ENCODE measurements at regions not wholly inside any gene's neighbourhood (a gene's known extent, or its start where the extent isn't known, plus 50 kb on each side); places are given as distances from the start of the nearest gene placed in this dataset.

DNA sequence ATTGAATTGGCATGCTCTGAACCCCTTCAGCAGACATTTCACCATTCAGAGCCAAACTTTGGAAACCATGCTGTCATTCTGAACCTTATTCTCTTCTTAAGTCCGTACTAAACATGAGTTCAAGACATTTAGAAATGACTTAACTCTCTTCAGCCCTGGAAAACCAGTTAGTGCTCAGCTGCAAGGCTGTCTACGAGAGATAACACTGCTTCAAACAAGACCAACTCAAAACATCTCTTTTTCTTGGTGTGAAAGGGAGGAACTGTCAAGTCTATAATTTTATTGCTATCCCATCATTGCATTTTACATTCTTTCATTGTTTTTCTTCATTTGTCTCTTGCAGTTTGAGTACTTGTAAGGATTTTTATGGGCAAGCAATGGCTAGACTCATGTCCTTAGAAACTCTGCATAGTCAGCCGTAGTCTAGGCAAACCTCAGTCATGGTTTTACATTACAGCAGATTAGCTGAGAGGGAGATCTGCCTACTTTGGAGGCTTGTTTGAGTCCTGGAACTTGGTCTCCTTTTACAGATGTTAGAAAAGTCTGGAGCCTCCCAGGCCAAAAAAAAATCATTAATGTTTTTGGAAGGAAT, 120.6 kb upstream of the JADE1 start:
- dilution Hi-C loops (cut with MboI; ENCODE audit: extremely low pct_ligation_motif_present, low sequenced_read_pairs) = no loop called here
- Histone ChIP-seq H3K27ac (ENCODE audit: control insufficient read depth, insufficient read depth, low read length) (no peak overlapping the region), H3K9me1 (ENCODE audit: control insufficient read depth, extremely low read depth, insufficient read depth, low read length) (no peaks in the 10 kb centered on the region), H3K9ac (ENCODE audit: control insufficient read depth, extremely low read depth, insufficient read depth, low read length) (no peak overlapping the region), H3K36me3 (ENCODE audit: control insufficient read depth in 2 of 2, extremely low read depth in 1 of 2, insufficient read depth in 2 of 2, low read length in 2 of 2) (no peaks in the 10 kb centered on the region), H3K27me3 (ENCODE audit: control insufficient read depth, extremely low read depth, insufficient read depth, low read length) (no peaks in the 10 kb centered on the region), H2AFZ (ENCODE audit: control insufficient read depth, low read length) (no peak overlapping the region), H3K4me1 (ENCODE audit: control insufficient read depth, extremely low read depth, insufficient read depth, low read length) (no peaks in the 10 kb centered on the region), H3K4me3 (ENCODE audit: control insufficient read depth in 2 of 3, extremely low read depth in 1 of 3, insufficient read depth in 2 of 3, low read depth in 1 of 3, low read length in 3 of 3) (no peak overlapping the region), H3K79me2 (ENCODE audit: control insufficient read depth, insufficient read depth, low read length) (no peaks in the 10 kb centered on the region), H4K20me1 (ENCODE audit: control insufficient read depth, extremely low read depth, insufficient read depth, low read length) (no peaks in the 10 kb centered on the region), H3K4me2 (ENCODE audit: control insufficient read depth, extremely low read depth, insufficient read depth, low read depth, low read length) (no peak overlapping the region), H3K9me3 (ENCODE audit: control insufficient read depth, low read depth, low read length) (peaks cover 6% of the 10 kb centered on the region)
- DNase-seq (ENCODE audit: low read depth, low spot score) = no peak
- TF ChIP-seq, protein P1, sequence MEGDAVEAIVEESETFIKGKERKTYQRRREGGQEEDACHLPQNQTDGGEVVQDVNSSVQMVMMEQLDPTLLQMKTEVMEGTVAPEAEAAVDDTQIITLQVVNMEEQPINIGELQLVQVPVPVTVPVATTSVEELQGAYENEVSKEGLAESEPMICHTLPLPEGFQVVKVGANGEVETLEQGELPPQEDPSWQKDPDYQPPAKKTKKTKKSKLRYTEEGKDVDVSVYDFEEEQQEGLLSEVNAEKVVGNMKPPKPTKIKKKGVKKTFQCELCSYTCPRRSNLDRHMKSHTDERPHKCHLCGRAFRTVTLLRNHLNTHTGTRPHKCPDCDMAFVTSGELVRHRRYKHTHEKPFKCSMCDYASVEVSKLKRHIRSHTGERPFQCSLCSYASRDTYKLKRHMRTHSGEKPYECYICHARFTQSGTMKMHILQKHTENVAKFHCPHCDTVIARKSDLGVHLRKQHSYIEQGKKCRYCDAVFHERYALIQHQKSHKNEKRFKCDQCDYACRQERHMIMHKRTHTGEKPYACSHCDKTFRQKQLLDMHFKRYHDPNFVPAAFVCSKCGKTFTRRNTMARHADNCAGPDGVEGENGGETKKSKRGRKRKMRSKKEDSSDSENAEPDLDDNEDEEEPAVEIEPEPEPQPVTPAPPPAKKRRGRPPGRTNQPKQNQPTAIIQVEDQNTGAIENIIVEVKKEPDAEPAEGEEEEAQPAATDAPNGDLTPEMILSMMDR (optimal IDR thresholded peaks at IDR 0.05 in 1 of 3, IDR thresholded peaks at IDR 0.05 in 1 of 3, conservative IDR thresholded peaks at IDR 0.05 in 1 of 3; ENCODE audit: extremely low read depth in 1 of 3, insufficient read depth in 2 of 3, low read length in 3 of 3) = no peak
- TF ChIP-seq EZH2 (IDR thresholded peaks at IDR 0.05; ENCODE audit: low read length) = no peak
- no peak for FAIRE-seq

DNA sequence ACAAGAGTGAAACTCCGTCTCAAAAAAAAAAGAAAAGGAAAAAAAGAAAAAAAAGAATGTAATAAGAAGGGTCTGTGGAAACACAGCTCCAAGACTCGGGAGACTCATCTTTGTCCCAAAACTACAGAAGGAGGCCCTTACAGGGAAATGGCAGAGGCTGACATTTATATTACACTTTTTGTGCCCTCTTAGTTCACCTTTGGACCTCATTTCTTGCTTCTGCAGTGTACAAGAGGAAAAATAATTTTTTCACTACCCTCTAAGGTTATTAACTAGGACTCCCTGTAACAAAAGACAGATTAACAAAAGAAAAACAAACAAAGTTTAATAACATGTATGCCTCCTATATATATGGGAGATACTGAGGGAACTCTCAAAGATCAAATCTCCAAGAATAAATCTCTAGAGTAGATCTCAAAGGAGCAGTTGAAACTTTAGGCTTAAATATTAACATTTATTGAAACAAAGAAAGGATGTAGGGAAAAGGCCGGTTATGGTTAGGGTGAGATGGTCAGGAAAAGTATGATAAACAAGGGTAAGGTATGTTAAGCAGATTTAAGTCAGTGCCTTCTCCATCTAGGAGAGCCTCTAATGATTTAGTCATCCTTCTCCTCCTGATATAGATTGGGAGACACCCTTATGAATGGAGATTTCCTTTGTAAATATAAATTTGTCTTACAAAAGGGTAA, 121.3 kb upstream of the JADE1 start:
- H3K9me3 ChIP-seq (ENCODE audit: control insufficient read depth, low read depth, low read length) = peaks cover 6% of the 10 kb centered on the region
- no peaks in the 10 kb centered on the region for H4K20me1 ChIP-seq (ENCODE audit: control insufficient read depth, extremely low read depth, insufficient read depth, low read length)
- no peak overlapping the region for H3K27ac ChIP-seq (ENCODE audit: control insufficient read depth, insufficient read depth, low read length)
- H3K9ac ChIP-seq (ENCODE audit: control insufficient read depth, extremely low read depth, insufficient read depth, low read length) = no peak overlapping the region
- H3K36me3 ChIP-seq (ENCODE audit: control insufficient read depth in 2 of 2, extremely low read depth in 1 of 2, insufficient read depth in 2 of 2, low read length in 2 of 2) = no peaks in the 10 kb centered on the region
- dilution Hi-C loops (cut with MboI; ENCODE audit: extremely low pct_ligation_motif_present, low sequenced_read_pairs) = no loop called here
- no peaks in the 10 kb centered on the region for H3K79me2 ChIP-seq (ENCODE audit: control insufficient read depth, insufficient read depth, low read length)
- H3K4me1 ChIP-seq (ENCODE audit: control insufficient read depth, extremely low read depth, insufficient read depth, low read length) = no peaks in the 10 kb centered on the region
- no peak overlapping the region for H3K4me2 ChIP-seq (ENCODE audit: control insufficient read depth, extremely low read depth, insufficient read depth, low read depth, low read length)
- no peaks in the 10 kb centered on the region for H3K27me3 ChIP-seq (ENCODE audit: control insufficient read depth, extremely low read depth, insufficient read depth, low read length)
- no peak overlapping the region for H2AFZ ChIP-seq (ENCODE audit: control insufficient read depth, low read length)
- FAIRE-seq (no peak), DNase-seq (ENCODE audit: low read depth, low spot score) (no peak)
- H3K9me1 ChIP-seq (ENCODE audit: control insufficient read depth, extremely low read depth, insufficient read depth, low read length) = no peaks in the 10 kb centered on the region
- H3K4me3 ChIP-seq (ENCODE audit: control insufficient read depth in 2 of 3, extremely low read depth in 1 of 3, insufficient read depth in 2 of 3, low read depth in 1 of 3, low read length in 3 of 3) = no peak overlapping the region
- no peak for TF ChIP-seq EZH2 (IDR thresholded peaks at IDR 0.05; ENCODE audit: low read length)
- TF ChIP-seq, protein P1 (optimal IDR thresholded peaks at IDR 0.05 in 1 of 3, IDR thresholded peaks at IDR 0.05 in 1 of 3, conservative IDR thresholded peaks at IDR 0.05 in 1 of 3; ENCODE audit: extremely low read depth in 1 of 3, insufficient read depth in 2 of 3, low read length in 3 of 3) = no peak

All from keratinocyte (primary cell).